Stimulated activated CD4-positive, alpha-beta T cell treated with anti-CD3 and anti-CD28 coated beads, Interleukin-1b, Interleukin-23, amount 100 ng/mL, for 48 hours (primary cell): ENCODE measurements at regions not wholly inside any gene's neighbourhood (a gene's known extent, or its start where the extent isn't known, plus 50 kb on each side); places are given as distances from the start of the nearest gene placed in this dataset.
A peak's percentile ranks its signal among the peaks of the same experiment; 100 is the strongest.
"Not testable (repeated sequence)": the region's sequence is repeated elsewhere in the genome, so short reads cannot be mapped to it uniquely, and the experiment has no call there.

Experiments used
- DNase-seq: peaks from one replicate; pipeline ENCODE4 v3.0.0-alpha.2; 2020

- no peak for DNase-seq
These were observed 164.8 kb upstream of the NDN start for GRCh38 chr15:23851921-23852320.

- no peak for DNase-seq
These were observed 166.2 kb upstream of the NDN start for GRCh38 chr15:23853286-23853685.

GRCh38 chr15:23854203-23854911 is 167.3 kb upstream of the NDN start:
- DNase-seq, result no peak

- no peak for DNase-seq
These were observed 168.0 kb upstream of the NDN start for GRCh38 chr15:23854912-23855659.

GRCh38 chr15:23855947-23856346 is 168.8 kb upstream of the NDN start:
- no peak for DNase-seq

GRCh38 chr15:23857028-23857641 is 170.0 kb upstream of the NDN start:
- DNase-seq, result no peak

- no peak for DNase-seq
These were observed 171.9 kb upstream of the NDN start for GRCh38 chr15:23859008-23859407.

GRCh38 chr15:23860290-23861245 is 173.5 kb upstream of the NDN start:
- no peak for DNase-seq

- no peak for DNase-seq
These were observed 179.7 kb upstream of the NDN start for GRCh38 chr15:23866832-23867231.

GRCh38 chr15:23869396-23869795 is 182.3 kb upstream of the NDN start:
- DNase-seq, result no peak

GRCh38 chr15:23873613-23874012 is 186.5 kb upstream of the NDN start:
- DNase-seq, result not testable (repeated sequence)

GRCh38 chr15:23877502-23878412 is 190.7 kb upstream of the NDN start:
- DNase-seq, result peak; percentile 43

- no peak for DNase-seq
These were observed 194.2 kb upstream of the NDN start for GRCh38 chr15:23881291-23881690.

- no peak for DNase-seq
These were observed 203.1 kb upstream of the NDN start for GRCh38 chr15:23890218-23890617.

- no peak for DNase-seq
These were observed 210.0 kb upstream of the NDN start for GRCh38 chr15:23897091-23897490.

- DNase-seq, result no peak
These were observed 210.4 kb upstream of the NDN start for GRCh38 chr15:23897531-23897930.

- DNase-seq, result no peak
These were observed 222.9 kb upstream of the NDN start for GRCh38 chr15:23910030-23910429.

- DNase-seq, result no peak
These were observed 225.1 kb upstream of the NDN start for GRCh38 chr15:23912191-23912590.

GRCh38 chr15:23913081-23913480 is 226.0 kb upstream of the NDN start:
- no peak for DNase-seq

GRCh38 chr15:23913635-23914034 is 226.5 kb upstream of the NDN start:
- no peak for DNase-seq

- no peak for DNase-seq
These were observed 237.6 kb upstream of the NDN start for GRCh38 chr15:23924686-23925085.

GRCh38 chr15:23954931-23955330 is 267.8 kb upstream of the NDN start:
- no peak for DNase-seq
